Smooth muscle cell (in vitro differentiated cells): ENCODE measurements at regions not wholly inside any gene's neighbourhood (a gene's known extent, or its start where the extent isn't known, plus 50 kb on each side); places are given as distances from the start of the nearest gene placed in this dataset.

Experiments
- DNase-seq: peaks from one replicate; lab custom pipeline; 2025; ENCODE audit not compliant: unreplicated experiment; lab: John Stamatoyannopoulos, UW
- H2AFZ ChIP-seq: fragments of 200-600 bp; sonication (generic); 2 replicates; pipeline ENCODE4 v1.6.0; 2016; ENCODE audit warnings: antibody characterized with exemption, low read depth, mild to moderate bottlenecking
- H3F3A ChIP-seq: fragments of 200-600 bp; sonication (generic); 2 replicates; pipeline ENCODE4 v1.6.0; 2017; ENCODE audit warnings: antibody characterized with exemption, low read depth
- H3K27ac ChIP-seq: fragments of 200-600 bp; sonication (generic); 2 replicates; pipeline ENCODE4 v1.5.1; 2016; ENCODE audit warnings: low read depth, mild to moderate bottlenecking
- H3K27me3 ChIP-seq: fragments of 200-600 bp; sonication (generic); 2 replicates; pipeline ENCODE4 v1.6.1; 2016; ENCODE audit warnings: low read depth, mild to moderate bottlenecking
- H3K36me3 ChIP-seq: fragments of 200-600 bp; sonication (generic); 2 replicates; pipeline ENCODE4 v1.5.1; 2016; ENCODE audit warnings: low read depth
- H3K4me1 ChIP-seq: fragments of 200-600 bp; sonication (generic); 2 replicates; pipeline ENCODE4 v1.5.1; 2016; ENCODE audit warnings: low read depth
- H3K4me2 ChIP-seq: fragments of 200-600 bp; sonication (generic); 2 replicates; pipeline ENCODE4 v1.6.0; 2016; ENCODE audit warnings: mild to moderate bottlenecking
- H3K4me3 ChIP-seq: fragments of 200-600 bp; sonication (generic); 2 replicates; pipeline ENCODE4 v1.5.1; 2016; ENCODE audit warnings: mild to moderate bottlenecking
- H3K79me2 ChIP-seq: fragments of 200-600 bp; sonication (generic); 2 replicates; pipeline ENCODE4 v1.6.0; 2016; ENCODE audit warnings: low read depth, mild to moderate bottlenecking
- H3K9ac ChIP-seq: fragments of 200-600 bp; sonication (generic); 2 replicates; pipeline ENCODE4 v1.6.0; 2016; ENCODE audit warnings: low read depth
- H3K9me3 ChIP-seq: fragments of 200-600 bp; sonication (generic); replicated peaks from 2 replicates; pipeline ENCODE4 v1.5.1; 2016; ENCODE audit warnings: low read depth
- H4K20me1 ChIP-seq: fragments of 200-600 bp; sonication (generic); 2 replicates; pipeline ENCODE4 v1.6.0; 2016; ENCODE audit warnings: low read depth
- CTCF ChIP-seq: fragments of 200-600 bp; sonication (generic); IDR thresholded peaks from 2 replicates; pipeline ENCODE4 v1.5.1; 2017; ENCODE audit warnings: borderline replicate concordance, mild to moderate bottlenecking, antibody characterized with exemption; ENCODE audit not compliant: insufficient read depth, poor library complexity, severe bottlenecking
- WGBS: methylation state at CpG from one replicate; pipeline ENCODE4 v1.1.7; 2016; ENCODE audit warnings: low lambda C conversion rate; 5-methylcytosine and 5-hydroxymethylcytosine counted together

- Histone ChIP-seq H2AFZ (no peak overlapping the region), H4K20me1 (no peaks in the 10 kb centered on the region), H3K27me3 (no peaks in the 10 kb centered on the region), H3K79me2 (no peaks in the 10 kb centered on the region), H3K9me3 (no peaks in the 10 kb centered on the region), H3F3A (peaks cover 9% of the 10 kb centered on the region), H3K4me1 (peaks cover 25% of the 10 kb centered on the region), H3K4me2 (no peak overlapping the region), H3K9ac (no peak overlapping the region), H3K36me3 (no peaks in the 10 kb centered on the region), H3K4me3 (no peak overlapping the region), H3K27ac (no peak overlapping the region)
- TF ChIP-seq CTCF: no peak
- WGBS: 79% methylated on average over 1 of the region's 1 CpG
- no peak for DNase-seq
Measured at GRCh38 chr12:42761086-42761485, 171.5 kb upstream of the PRICKLE1 start.

DNA sequence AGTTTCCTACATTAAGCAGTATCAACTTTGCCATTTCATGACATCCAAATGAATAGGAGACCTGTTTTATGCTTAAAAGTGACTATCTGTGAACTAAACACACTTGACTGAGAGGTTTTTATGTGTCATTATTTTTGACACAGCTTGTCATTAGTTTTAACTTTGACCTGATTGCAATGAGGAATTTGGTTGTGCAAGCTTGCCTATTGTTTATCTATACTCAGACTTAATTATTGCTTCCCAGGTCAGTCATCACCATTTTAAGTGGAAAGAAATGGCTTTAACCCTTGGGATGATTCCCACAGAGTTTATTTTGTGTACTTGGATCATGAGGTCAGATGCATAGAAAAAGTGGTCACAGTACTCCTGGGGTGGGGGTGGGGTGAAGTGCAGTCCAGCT, 171.0 kb upstream of the PRICKLE1 start:
- no peak overlapping the region for H3K27ac ChIP-seq
- no peak for DNase-seq
- peaks cover 25% of the 10 kb centered on the region for H3K4me1 ChIP-seq
- H3F3A ChIP-seq: peaks cover 9% of the 10 kb centered on the region
- H3K4me3 ChIP-seq: no peak overlapping the region
- H3K27me3 ChIP-seq: no peaks in the 10 kb centered on the region
- no peak overlapping the region for H2AFZ ChIP-seq
- H3K36me3 ChIP-seq: no peaks in the 10 kb centered on the region
- no peaks in the 10 kb centered on the region for H4K20me1 ChIP-seq
- no peak overlapping the region for H3K4me2 ChIP-seq
- no peak overlapping the region for H3K9ac ChIP-seq
- H3K9me3 ChIP-seq: no peaks in the 10 kb centered on the region
- H3K79me2 ChIP-seq: no peaks in the 10 kb centered on the region
- no peak for TF ChIP-seq CTCF

DNA sequence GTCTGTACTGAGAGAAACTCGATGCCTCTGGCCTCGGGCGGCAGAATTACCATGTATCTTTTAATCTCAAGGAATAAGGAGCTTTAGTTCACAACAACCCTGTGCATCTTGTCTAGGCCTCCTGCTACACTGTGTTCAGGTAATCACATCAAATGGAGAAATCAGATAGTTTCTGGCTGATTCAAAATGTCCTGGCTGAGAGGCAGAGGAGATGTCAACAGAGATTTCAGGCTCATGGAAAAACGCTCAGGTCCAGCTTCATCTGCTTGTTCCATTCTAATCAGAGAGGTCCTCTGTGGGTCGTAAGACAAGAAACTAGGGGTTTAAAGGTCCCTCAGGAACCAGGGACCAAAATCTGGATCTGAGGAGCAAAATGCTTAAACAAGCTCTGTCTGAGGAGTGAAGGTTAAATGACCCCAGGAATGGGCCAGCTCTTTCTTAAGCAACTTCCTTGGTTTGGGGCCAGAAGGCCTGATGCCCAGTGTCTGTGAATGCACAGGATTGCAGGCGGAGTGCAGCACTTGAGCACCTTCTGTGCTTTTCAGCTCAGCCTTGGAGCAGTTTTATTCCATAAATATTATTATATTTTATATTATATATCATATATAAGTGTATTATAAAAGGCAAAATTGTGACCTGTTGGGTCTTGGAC, 170.2 kb upstream of the PRICKLE1 start:
- Histone ChIP-seq H3F3A (peaks cover 9% of the 10 kb centered on the region), H3K4me1 (peaks cover 25% of the 10 kb centered on the region), H3K79me2 (no peaks in the 10 kb centered on the region), H3K4me2 (no peak overlapping the region), H3K27ac (no peak overlapping the region), H3K27me3 (no peaks in the 10 kb centered on the region), H3K4me3 (no peak overlapping the region), H2AFZ (no peak overlapping the region), H3K36me3 (no peaks in the 10 kb centered on the region), H3K9ac (no peak overlapping the region), H3K9me3 (no peaks in the 10 kb centered on the region), H4K20me1 (no peaks in the 10 kb centered on the region)
- no peak for TF ChIP-seq CTCF
- 94% methylated on average over 6 of the region's 6 CpGs for WGBS
- no peak for DNase-seq

DNA sequence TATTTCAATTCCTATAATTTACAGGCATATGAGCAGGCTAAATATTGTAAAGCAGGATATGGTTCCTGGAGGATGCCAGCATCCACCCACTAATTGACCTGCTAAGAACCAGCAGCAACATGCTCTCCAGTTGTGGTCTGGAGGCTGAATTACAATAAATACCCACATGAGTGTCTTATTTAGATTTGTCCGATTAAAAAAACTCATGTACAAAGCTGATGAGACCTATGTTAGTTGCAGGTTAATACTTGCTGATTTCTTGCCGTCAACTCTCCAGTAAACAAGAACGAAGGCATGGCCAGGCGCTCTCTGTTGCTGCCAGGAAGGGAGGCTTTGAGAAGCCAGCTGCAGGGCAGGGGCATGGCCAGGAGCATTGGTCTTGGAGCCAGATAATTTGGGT, 169.3 kb upstream of the PRICKLE1 start:
- Histone ChIP-seq H3K4me2 (peak overlapping the region; percentile 13), H4K20me1 (no peaks in the 10 kb centered on the region), H3K4me3 (no peak overlapping the region), H3K9ac (no peak overlapping the region), H3K27ac (peak overlapping the region; percentile 85), H3K27me3 (no peaks in the 10 kb centered on the region), H2AFZ (no peak overlapping the region), H3K36me3 (no peaks in the 10 kb centered on the region), H3K4me1 (peaks cover 25% of the 10 kb centered on the region), H3K9me3 (no peaks in the 10 kb centered on the region), H3F3A (peaks cover 9% of the 10 kb centered on the region), H3K79me2 (no peaks in the 10 kb centered on the region)
- TF ChIP-seq CTCF: no peak
- DNase-seq: no peak
- WGBS: 74% methylated on average over 4 of the region's 4 CpGs
